B cell (primary cell): ENCODE measurements at regions not wholly inside any gene's neighbourhood (a gene's known extent, or its start where the extent isn't known, plus 50 kb on each side); places are given as distances from the start of the nearest gene placed in this dataset.

Source experiments
- ATAC-seq: fragments of 200-7000 bp; cut with Tn5 transposase; one replicate; pipeline ENCODE4 v1.10.0; 2021; ENCODE audit warnings: low read depth, mild to moderate bottlenecking, moderate number of reproducible peaks, moderate library complexity
- CTCF ChIA-PET: fragments of 350-600 bp; sonication (Branson Sonifier 250); formaldehyde crosslinking; loops from one replicate; lab custom pipeline; 2021; ENCODE audit warnings: antibody characterized with exemption, inconsistent platforms; lab: Charles Lee
- POLR2A ChIA-PET: fragments of 350-600 bp; sonication (Branson Sonifier 250); formaldehyde crosslinking; loops from one replicate; lab custom pipeline; 2021; ENCODE audit warnings: antibody characterized with exemption; lab: Charles Lee
- DNase-seq: peaks from one replicate; pipeline ENCODE4 v3.0.0; 2013
- H2AFZ ChIP-seq: 2 replicates; pipeline ENCODE4 v1.6.1; 2012; ENCODE audit warnings: mild to moderate bottlenecking, low read depth, low read length; ENCODE audit not compliant: insufficient read depth, poor library complexity, severe bottlenecking
- H3K27ac ChIP-seq, 2 donors: 1 replicate in 1 of 2; 2 replicates in 1 of 2; pipeline ENCODE4 v1.5.1; 2012 to 2013; ENCODE audit warnings: low read length in 2 of 2, mild to moderate bottlenecking in 2 of 2, moderate library complexity in 1 of 2
- H3K27me3 ChIP-seq, 4 experiments: fragments of 200-600 bp in 1 of 4; sonication (generic) in 1 of 4; replicated peaks in 1 of 4; 1 replicate in 2 of 4; 2 replicates in 2 of 4; pipeline versions ENCODE4 v1.6.1 to v1.7.0; 2013 to 2016; ENCODE audit warnings: low read length in 3 of 4, mild to moderate bottlenecking in 2 of 4, mixed read lengths in 1 of 4, moderate library complexity in 1 of 4; ENCODE audit not compliant: insufficient read depth in 4 of 4, control insufficient read depth in 3 of 4; ENCODE audit errors: control extremely low read depth in 1 of 4
- H3K36me3 ChIP-seq, 2 experiments: replicated peaks in 1 of 2; 1 replicate in 1 of 2; 2 replicates in 1 of 2; pipeline versions ENCODE4 v1.6.1 to v1.7.1; 2013; ENCODE audit warnings: low read length in 1 of 2; ENCODE audit not compliant: insufficient read depth in 2 of 2, control insufficient read depth in 1 of 2; ENCODE audit errors: control extremely low read depth in 1 of 2, extremely low read depth in 1 of 2
- H3K4me1 ChIP-seq, 2 donors: fragments of 200-600 bp in 1 of 2; sonication (generic) in 1 of 2; 1 replicate in 1 of 2; 2 replicates in 1 of 2; pipeline versions ENCODE4 v1.5.1 to v1.6.1; 2013 to 2017; ENCODE audit warnings: low read length in 2 of 2; ENCODE audit not compliant: control insufficient read depth in 2 of 2, insufficient read depth in 2 of 2
- H3K4me2 ChIP-seq: replicated peaks from 2 replicates; pipeline ENCODE3; 2012; ENCODE audit warnings: mild to moderate bottlenecking, low read depth, low read length; ENCODE audit not compliant: poor library complexity, severe bottlenecking
- H3K4me3 ChIP-seq, 5 experiments: fragments of 200-600 bp in 1 of 5; sonication (generic) in 1 of 5; 1 replicate in 3 of 5; 2 replicates in 2 of 5; pipeline versions ENCODE4 v1.5.1 to v1.7.0; 2011 to 2016; ENCODE audit warnings: low read length in 4 of 5, mild to moderate bottlenecking in 4 of 5, low read depth in 2 of 5, control low read depth in 1 of 5, moderate library complexity in 1 of 5; ENCODE audit not compliant: insufficient read depth in 1 of 5; ENCODE audit errors: control extremely low read depth in 1 of 5, extremely low read depth in 1 of 5
- H3K79me2 ChIP-seq: fragments of 200-600 bp; sonication (generic); one replicate; pipeline ENCODE4 v1.6.0; 2016; ENCODE audit warnings: low read length; ENCODE audit not compliant: control insufficient read depth, insufficient read depth
- H3K9ac ChIP-seq: fragments of 200-600 bp; sonication (generic); 2 replicates; pipeline ENCODE4 v1.6.1; 2017; ENCODE audit warnings: mild to moderate bottlenecking, low read length, moderate library complexity
- H3K9me3 ChIP-seq, 3 donors: one replicate each; pipeline versions ENCODE4 v1.6.1 to v1.7.1; 2013; ENCODE audit warnings: low read length in 2 of 3; ENCODE audit not compliant: control insufficient read depth in 2 of 3, insufficient read depth in 1 of 3; ENCODE audit errors: control extremely low read depth in 1 of 3
- H4K20me1 ChIP-seq: 2 replicates; pipeline ENCODE4 v1.6.0; 2012; ENCODE audit warnings: mild to moderate bottlenecking, low read length; ENCODE audit not compliant: insufficient read depth, control insufficient read depth, poor library complexity, severe bottlenecking
- H3K27ac Mint-ChIP-seq: one replicate; pipeline ENCODE4 v1.8.0; 2021; ENCODE audit warnings: mixed read lengths
- H3K27me3 Mint-ChIP-seq: one replicate; pipeline ENCODE4 v1.8.0; 2021; ENCODE audit warnings: mixed read lengths
- H3K4me1 Mint-ChIP-seq: one replicate; pipeline ENCODE4 v1.8.0; 2021; ENCODE audit warnings: mixed read lengths
- H3K4me3 Mint-ChIP-seq: one replicate; pipeline ENCODE4 v1.8.0; 2021; ENCODE audit warnings: mixed read lengths
- H3K9me3 Mint-ChIP-seq: one replicate; pipeline ENCODE4 v1.8.0; 2022; ENCODE audit warnings: mixed read lengths; ENCODE audit not compliant: insufficient read depth
- CTCF ChIP-seq: fragments of 200-600 bp; IDR thresholded peaks from one replicate; pipeline ENCODE4 v1.8.0; 2022; ENCODE audit warnings: antibody characterized with exemption, mild to moderate bottlenecking
- EZH2 ChIP-seq: IDR thresholded peaks from 2 replicates; pipeline ENCODE4 v1.6.1; 2012; ENCODE audit warnings: borderline replicate concordance, low read depth, mild to moderate bottlenecking, moderate library complexity, low read length; ENCODE audit not compliant: insufficient read depth, poor library complexity, severe bottlenecking
- WGBS: methylation state at CpG from one replicate; pipeline ENCODE4 v1.1.5; 2013; ENCODE audit warnings: missing lambda C conversion rate; ENCODE audit not compliant: insufficient coverage; 5-methylcytosine and 5-hydroxymethylcytosine counted together
- intact Hi-C: fragments of 100-400 bp; cut with micrococcal nuclease; formaldehyde crosslinking; loops from one replicate; pipeline ENCODE4 v1.10.0; 2022

DNA sequence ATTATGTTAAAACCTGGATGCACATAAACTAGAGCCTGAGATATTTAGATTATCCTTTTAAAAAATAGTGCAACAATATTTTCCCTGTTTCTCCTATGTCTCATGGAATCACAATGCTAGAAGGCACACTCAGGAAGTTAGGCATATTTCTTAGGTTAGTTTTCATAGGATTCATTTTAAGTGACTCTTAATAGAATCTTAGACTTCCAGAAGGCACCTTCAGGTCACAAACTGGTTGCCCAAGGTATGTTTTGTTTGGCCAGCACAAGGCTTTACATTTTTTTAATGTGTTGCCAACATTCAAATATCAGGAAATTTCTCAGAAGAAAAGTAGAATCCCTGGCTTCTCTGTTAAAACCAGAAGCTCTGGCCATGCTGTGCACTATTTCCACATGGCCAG lies 129.3 kb downstream of the LNPK start:
- ATAC-seq (no peak), DNase-seq (no peak)
- no peak overlapping the region for H3K4me2 ChIP-seq
- Mint-ChIP-seq H3K4me1 (no peaks in the 10 kb centered on the region), H3K27ac (no peak overlapping the region), H3K9me3 (no peaks in the 10 kb centered on the region), H3K27me3 (peaks cover 9% of the 10 kb centered on the region), H3K4me3 (no peak overlapping the region)
- ChIA-PET POLR2A (no interaction called here), CTCF (no interaction called here)
- TF ChIP-seq CTCF (no peak), EZH2 (no peak)
- H3K9me3 ChIP-seq = no peaks in the 10 kb centered on the region
- no peaks in the 10 kb centered on the region for H3K36me3 ChIP-seq
- H3K27ac ChIP-seq = no peak overlapping the region
- no peak overlapping the region for H3K9ac ChIP-seq
- H3K79me2 ChIP-seq = no peaks in the 10 kb centered on the region
- no peaks in the 10 kb centered on the region for H4K20me1 ChIP-seq
- no peaks in the 10 kb centered on the region for H3K4me1 ChIP-seq
- no peak overlapping the region for H3K4me3 ChIP-seq
- H3K27me3 ChIP-seq = no peaks in the 10 kb centered on the region
- no peak overlapping the region for H2AFZ ChIP-seq
- intact Hi-C loops = no loop called here

GRCh38 chr2:175872005-175872348 lies 130.1 kb downstream of the LNPK start:
- ATAC-seq (no peak), DNase-seq (no peak)
- H3K4me1 Mint-ChIP-seq = no peaks in the 10 kb centered on the region
- Histone ChIP-seq H3K9me3 (no peaks in the 10 kb centered on the region), H3K4me2 (no peak overlapping the region), H3K4me1 (no peaks in the 10 kb centered on the region), H3K36me3 (no peaks in the 10 kb centered on the region), H3K4me3 (no peak overlapping the region), H2AFZ (no peak overlapping the region), H4K20me1 (no peaks in the 10 kb centered on the region), H3K9ac (no peak overlapping the region), H3K79me2 (no peaks in the 10 kb centered on the region), H3K27me3 (no peaks in the 10 kb centered on the region), H3K27ac (no peak overlapping the region)
- peaks cover 11% of the 10 kb centered on the region for H3K27me3 Mint-ChIP-seq
- intact Hi-C loops = no loop called here
- no peaks in the 10 kb centered on the region for H3K9me3 Mint-ChIP-seq
- no peak overlapping the region for H3K4me3 Mint-ChIP-seq
- no peak for TF ChIP-seq CTCF
- TF ChIP-seq EZH2 = no peak
- ChIA-PET CTCF (no interaction called here), POLR2A (no interaction called here)
- H3K27ac Mint-ChIP-seq = no peak overlapping the region
- 93% methylated on average over 3 of the region's 5 CpGs for WGBS
